ENCODE measurements at regions not wholly inside any gene's neighbourhood (a gene's known extent, or its start where the extent isn't known, plus 50 kb on each side); places are given as distances from the start of the nearest gene placed in this dataset.

DNA sequence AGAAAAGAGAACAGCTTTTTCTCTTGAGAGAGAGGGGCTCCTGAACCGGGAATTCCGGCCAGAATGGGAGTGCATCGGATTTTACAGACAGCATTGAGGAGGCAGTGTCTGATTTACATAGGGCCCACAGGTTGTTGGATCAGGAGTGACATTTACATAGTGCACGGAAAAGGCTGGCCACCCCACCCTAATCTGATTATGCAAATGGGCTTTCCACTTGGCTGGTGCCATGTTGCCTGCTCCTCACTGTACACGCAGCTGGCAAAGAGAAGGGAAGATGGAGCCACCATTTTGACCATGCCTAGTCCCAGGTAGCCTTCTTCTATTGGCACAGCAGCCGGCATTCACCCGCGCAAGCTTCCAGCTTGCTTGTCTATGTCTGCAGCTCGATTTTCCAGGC is 77.5 kb upstream of the FAM171A1 start:
- TF ChIP-seq, protein P1, sequence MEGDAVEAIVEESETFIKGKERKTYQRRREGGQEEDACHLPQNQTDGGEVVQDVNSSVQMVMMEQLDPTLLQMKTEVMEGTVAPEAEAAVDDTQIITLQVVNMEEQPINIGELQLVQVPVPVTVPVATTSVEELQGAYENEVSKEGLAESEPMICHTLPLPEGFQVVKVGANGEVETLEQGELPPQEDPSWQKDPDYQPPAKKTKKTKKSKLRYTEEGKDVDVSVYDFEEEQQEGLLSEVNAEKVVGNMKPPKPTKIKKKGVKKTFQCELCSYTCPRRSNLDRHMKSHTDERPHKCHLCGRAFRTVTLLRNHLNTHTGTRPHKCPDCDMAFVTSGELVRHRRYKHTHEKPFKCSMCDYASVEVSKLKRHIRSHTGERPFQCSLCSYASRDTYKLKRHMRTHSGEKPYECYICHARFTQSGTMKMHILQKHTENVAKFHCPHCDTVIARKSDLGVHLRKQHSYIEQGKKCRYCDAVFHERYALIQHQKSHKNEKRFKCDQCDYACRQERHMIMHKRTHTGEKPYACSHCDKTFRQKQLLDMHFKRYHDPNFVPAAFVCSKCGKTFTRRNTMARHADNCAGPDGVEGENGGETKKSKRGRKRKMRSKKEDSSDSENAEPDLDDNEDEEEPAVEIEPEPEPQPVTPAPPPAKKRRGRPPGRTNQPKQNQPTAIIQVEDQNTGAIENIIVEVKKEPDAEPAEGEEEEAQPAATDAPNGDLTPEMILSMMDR (IDR thresholded peaks at IDR 0.05), result no peak
- no peak for TF ChIP-seq POLR2A (IDR thresholded peaks at IDR 0.05)
